Psoas muscle (tissue), 7 donors: ENCODE measurements at regions not wholly inside any gene's neighbourhood (a gene's known extent, or its start where the extent isn't known, plus 50 kb on each side); places are given as distances from the start of the nearest gene placed in this dataset.

ENCODE experiments used
- ATAC-seq, 4 donors: fragments of 200-7000 bp; cut with Tn5 transposase; one replicate each; pipeline ENCODE4 v1.9.1; 2020; ENCODE audit warnings: moderate library complexity in 3 of 4, mild to moderate bottlenecking in 2 of 4
- DNase-seq, 2 donors: peaks; one replicate each; pipeline ENCODE4 v3.0.0-alpha.2; 2020
- H3K27ac ChIP-seq: fragments of 200-600 bp; one replicate; pipeline ENCODE4 v1.8.0; 2022
- H3K27me3 ChIP-seq, 3 donors: fragments of 200-600 bp in 1 of 3; one replicate each; pipeline versions ENCODE4 v1.6.1 to v1.8.0; 2013 to 2022; ENCODE audit warnings: low read length in 2 of 3, mild to moderate bottlenecking in 2 of 3, moderate library complexity in 1 of 3; ENCODE audit not compliant: insufficient read depth in 3 of 3
- H3K36me3 ChIP-seq, 2 donors: fragments of 200-600 bp in 1 of 2; one replicate each; pipeline versions ENCODE4 v1.6.1 to v1.8.0; 2013 to 2022; ENCODE audit warnings: low read depth in 1 of 2, mild to moderate bottlenecking in 1 of 2, moderate library complexity in 1 of 2; ENCODE audit not compliant: insufficient read depth in 1 of 2
- H3K4me1 ChIP-seq: fragments of 200-600 bp; one replicate; pipeline ENCODE4 v1.8.0; 2022
- H3K4me3 ChIP-seq: fragments of 200-600 bp; one replicate; pipeline ENCODE4 v1.8.0; 2022; ENCODE audit warnings: mild to moderate bottlenecking
- H3K9me3 ChIP-seq: fragments of 200-600 bp; one replicate; pipeline ENCODE4 v1.8.0; 2022
- WGBS, 3 donors: extraction: QIAGEN DNeasy Blood & Tissue Kit; methylation state at CpG; one replicate each; pipeline versions ENCODE4 v1.1.6 to v1.1.7; 2013; 5-methylcytosine and 5-hydroxymethylcytosine counted together
- intact Hi-C, 2 donors: fragments of 100-400 bp; cut with DNase I; formaldehyde crosslinking; loops; one replicate each; pipeline versions ENCODE4 v1.11.0 to v1.14.2; 2022
- TF ChIP-seq, protein P1 (sequence below): fragments of 200-600 bp; IDR thresholded peaks from one replicate; pipeline ENCODE4 v1.8.0; 2022; ENCODE audit warnings: antibody characterized with exemption
- donor health status: healthy with polysubstance abuse.
- donor health status: DM: no; HTN: no; CAD: no; lungs with moderate emphysema.
- donor health status: Bipolar disorder and iron deficiency.
- donor health status: healthy.
- donor health status: DM: yes; HTN: yes; CAD: no.
- donor health status: DM: no; HTN: no; CAD: no.
- donor health status: DM: yes; HTN: yes; CAD: no.

DNA sequence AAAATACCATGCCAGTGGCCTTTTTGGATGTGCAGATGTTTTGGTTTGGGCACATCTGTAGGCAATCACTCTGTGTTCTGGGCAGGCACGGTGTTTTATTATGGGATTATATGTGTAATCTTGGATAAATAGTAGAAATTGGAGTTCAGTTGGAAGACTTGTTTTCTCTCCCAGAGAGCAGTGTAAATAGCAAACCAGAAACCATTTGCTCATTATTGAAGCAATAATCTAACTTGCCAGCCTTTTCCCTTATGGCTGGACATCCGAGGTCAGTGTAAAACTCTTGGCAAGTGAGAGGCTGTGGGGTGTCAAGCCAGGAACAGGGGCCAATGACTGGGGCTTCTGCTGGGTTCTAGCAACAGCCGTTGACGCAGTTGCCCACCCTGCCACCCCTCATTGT, 69.9 kb downstream of the IRX3 start:
- WGBS, 3 donors: 32 to 59% (median 37%) methylated on average over 4 of the region's 4 CpGs
- no peaks in the 10 kb centered on the region for H3K27me3 ChIP-seq
- H3K9me3 ChIP-seq: no peaks in the 10 kb centered on the region
- H3K4me1 ChIP-seq: peaks cover 4% of the 10 kb centered on the region
- no peaks in the 10 kb centered on the region for H3K36me3 ChIP-seq
- intact Hi-C loops: no loop called here
- H3K27ac ChIP-seq: no peak overlapping the region
- no peak overlapping the region for H3K4me3 ChIP-seq
- DNase-seq (no peak), ATAC-seq (peak in 1 of 4 donors; percentile 7)
- TF ChIP-seq, protein P1, sequence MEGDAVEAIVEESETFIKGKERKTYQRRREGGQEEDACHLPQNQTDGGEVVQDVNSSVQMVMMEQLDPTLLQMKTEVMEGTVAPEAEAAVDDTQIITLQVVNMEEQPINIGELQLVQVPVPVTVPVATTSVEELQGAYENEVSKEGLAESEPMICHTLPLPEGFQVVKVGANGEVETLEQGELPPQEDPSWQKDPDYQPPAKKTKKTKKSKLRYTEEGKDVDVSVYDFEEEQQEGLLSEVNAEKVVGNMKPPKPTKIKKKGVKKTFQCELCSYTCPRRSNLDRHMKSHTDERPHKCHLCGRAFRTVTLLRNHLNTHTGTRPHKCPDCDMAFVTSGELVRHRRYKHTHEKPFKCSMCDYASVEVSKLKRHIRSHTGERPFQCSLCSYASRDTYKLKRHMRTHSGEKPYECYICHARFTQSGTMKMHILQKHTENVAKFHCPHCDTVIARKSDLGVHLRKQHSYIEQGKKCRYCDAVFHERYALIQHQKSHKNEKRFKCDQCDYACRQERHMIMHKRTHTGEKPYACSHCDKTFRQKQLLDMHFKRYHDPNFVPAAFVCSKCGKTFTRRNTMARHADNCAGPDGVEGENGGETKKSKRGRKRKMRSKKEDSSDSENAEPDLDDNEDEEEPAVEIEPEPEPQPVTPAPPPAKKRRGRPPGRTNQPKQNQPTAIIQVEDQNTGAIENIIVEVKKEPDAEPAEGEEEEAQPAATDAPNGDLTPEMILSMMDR: no peak

DNA sequence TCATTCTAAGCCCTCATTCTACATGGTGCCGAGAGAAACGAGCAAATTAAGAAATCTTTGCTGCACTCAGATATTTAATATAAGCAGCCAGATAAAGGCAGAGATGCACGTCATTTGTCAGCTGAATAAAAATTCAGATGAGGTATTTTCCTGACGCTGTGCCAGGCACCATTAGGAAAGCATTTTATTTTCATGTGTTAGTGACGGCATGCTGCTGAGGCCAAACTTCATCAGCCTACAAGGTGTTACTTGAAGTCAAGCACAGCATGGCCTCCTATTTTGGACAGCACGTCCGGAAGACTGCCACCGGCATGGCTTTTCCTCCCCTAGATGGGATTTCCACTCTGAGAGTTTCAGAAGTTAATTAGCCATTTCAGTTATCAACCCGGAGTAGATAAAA, 70.3 kb downstream of the IRX3 start:
- Histone ChIP-seq H3K27ac (no peak overlapping the region), H3K36me3 (no peaks in the 10 kb centered on the region), H3K9me3 (no peaks in the 10 kb centered on the region), H3K4me1 (peaks cover 4% of the 10 kb centered on the region), H3K27me3 (no peaks in the 10 kb centered on the region), H3K4me3 (no peak overlapping the region)
- TF ChIP-seq, protein P1: no peak
- DNase-seq: peak in 1 of 2 donors; percentile 72
- peak in 2 of 4 donors; percentile 37 to 49 for ATAC-seq
- 24 to 41% (median 30%) methylated on average over 9 of the region's 9 CpGs for WGBS, 3 donors
- intact Hi-C loops: no loop called here

GRCh38 chr16:54215471-54215870, 71.1 kb downstream of the IRX3 start:
- WGBS, 3 donors: 49 to 76% (median 58%) methylated on average over 4 of the region's 4 CpGs
- Histone ChIP-seq H3K9me3 (no peaks in the 10 kb centered on the region), H3K27ac (no peak overlapping the region), H3K27me3 (no peaks in the 10 kb centered on the region), H3K4me1 (peaks cover 4% of the 10 kb centered on the region), H3K4me3 (no peak overlapping the region), H3K36me3 (no peaks in the 10 kb centered on the region)
- DNase-seq (no peak), ATAC-seq (no peak)
- TF ChIP-seq, protein P1: no peak
- intact Hi-C loops: no loop called here

DNA sequence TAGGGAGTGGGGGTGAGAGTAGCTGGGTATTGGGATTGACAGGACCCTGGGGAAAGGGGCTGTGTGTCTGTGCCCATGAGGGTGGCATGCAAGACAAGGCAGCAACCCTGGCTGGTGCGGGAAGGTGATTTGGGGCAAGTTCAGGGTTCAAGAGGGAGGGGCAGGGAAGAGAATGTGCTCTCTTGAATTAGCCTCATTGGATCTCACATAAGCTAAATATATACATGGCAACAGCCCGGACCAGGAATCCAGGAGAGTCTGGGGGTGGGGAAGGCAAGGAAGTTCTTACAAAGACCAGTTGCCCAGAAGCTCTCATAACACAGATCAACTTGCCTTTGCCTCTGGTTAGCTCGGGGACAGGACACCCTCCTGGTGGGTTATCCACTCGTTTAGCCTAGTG, 73.3 kb downstream of the IRX3 start:
- no peak overlapping the region for H3K27ac ChIP-seq
- H3K36me3 ChIP-seq: no peaks in the 10 kb centered on the region
- TF ChIP-seq, protein P1: no peak
- no peaks in the 10 kb centered on the region for H3K27me3 ChIP-seq
- ATAC-seq (peak in 3 of 4 donors; percentile 58 to 76 (median 73)), DNase-seq (peak in 1 of 2 donors; percentile 53)
- intact Hi-C loops: no loop called here
- no peaks in the 10 kb centered on the region for H3K9me3 ChIP-seq
- H3K4me1 ChIP-seq: peaks cover 4% of the 10 kb centered on the region
- no peak overlapping the region for H3K4me3 ChIP-seq
- 28 to 72% (median 41%) methylated on average over 4 of the region's 4 CpGs for WGBS, 3 donors

DNA sequence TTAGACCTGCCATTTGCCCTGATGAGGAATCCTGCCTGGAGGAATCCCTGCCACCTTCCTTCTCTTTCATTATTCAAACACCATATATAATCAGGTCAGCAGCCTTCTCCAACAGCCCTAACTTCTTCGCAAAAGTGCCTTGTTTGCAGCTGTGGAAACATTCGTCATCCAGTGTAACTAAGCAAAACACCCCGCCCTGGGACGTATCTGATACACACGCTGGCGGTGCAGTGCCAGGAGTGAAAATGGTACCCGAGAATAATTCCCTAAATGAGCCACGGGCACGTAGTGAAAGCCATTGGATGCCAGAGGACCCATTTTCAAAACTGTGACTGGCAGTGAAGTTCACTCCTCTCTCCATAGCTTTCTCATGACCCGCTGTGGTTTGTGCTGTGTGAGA, 73.7 kb downstream of the IRX3 start:
- TF ChIP-seq, protein P1: no peak
- DNase-seq (peak in 1 of 2 donors; percentile 64), ATAC-seq (peak in 3 of 4 donors; percentile 50 to 72 (median 61))
- Histone ChIP-seq H3K36me3 (no peaks in the 10 kb centered on the region), H3K4me1 (peaks cover 4% of the 10 kb centered on the region), H3K9me3 (no peaks in the 10 kb centered on the region), H3K4me3 (no peak overlapping the region), H3K27ac (no peak overlapping the region), H3K27me3 (no peaks in the 10 kb centered on the region)
- intact Hi-C loops: no loop called here
- 26 to 34% (median 27%) methylated on average over 10 of the region's 10 CpGs for WGBS, 3 donors
